ENCODE measurements at regions not wholly inside any gene's neighbourhood (a gene's known extent, or its start where the extent isn't known, plus 50 kb on each side); places are given as distances from the start of the nearest gene placed in this dataset.

DNA sequence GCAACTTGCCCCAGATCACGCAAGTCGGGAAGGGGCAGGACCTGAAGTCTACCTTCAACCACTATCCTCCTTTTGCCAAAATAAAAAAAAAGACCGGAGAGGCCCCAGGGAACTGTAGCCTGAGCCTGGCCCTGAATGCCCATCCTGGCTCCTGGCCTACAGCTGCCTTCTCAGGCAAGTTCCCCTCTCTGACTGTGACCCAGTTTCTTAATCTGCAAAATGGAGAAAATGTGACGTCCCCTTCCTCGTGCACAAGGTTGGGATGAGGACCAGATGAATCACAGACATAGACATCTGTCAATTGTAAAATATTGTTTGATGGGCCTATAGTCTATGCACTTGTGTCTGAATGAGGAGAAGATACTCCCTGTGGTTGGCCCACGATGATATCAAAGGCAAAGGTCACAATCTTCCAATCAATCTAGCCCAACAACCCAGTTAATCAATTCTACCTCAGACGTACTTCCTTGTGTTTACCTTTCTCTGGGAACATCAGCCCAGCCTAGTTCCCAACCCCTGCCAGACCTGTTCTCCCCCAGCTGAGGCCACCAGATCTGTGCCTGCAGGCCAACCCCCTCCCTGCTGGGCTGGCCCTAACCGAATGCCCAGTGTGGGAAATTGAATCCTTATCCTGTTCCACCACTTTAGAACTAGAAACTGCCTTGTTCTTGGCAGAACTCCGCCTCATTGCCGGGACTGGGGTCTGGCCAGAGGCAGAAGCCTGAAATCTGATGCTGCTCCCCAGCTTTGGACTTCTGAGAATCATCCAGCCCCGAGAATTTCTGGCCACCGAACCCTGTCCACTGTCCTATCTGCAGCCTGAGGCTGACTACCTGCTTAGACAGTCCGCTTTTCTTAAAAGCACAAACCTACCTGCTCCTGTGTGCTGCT is 101.8 kb upstream of the LIPC start:
- ATAC-seq, result peak; percentile 59

DNA sequence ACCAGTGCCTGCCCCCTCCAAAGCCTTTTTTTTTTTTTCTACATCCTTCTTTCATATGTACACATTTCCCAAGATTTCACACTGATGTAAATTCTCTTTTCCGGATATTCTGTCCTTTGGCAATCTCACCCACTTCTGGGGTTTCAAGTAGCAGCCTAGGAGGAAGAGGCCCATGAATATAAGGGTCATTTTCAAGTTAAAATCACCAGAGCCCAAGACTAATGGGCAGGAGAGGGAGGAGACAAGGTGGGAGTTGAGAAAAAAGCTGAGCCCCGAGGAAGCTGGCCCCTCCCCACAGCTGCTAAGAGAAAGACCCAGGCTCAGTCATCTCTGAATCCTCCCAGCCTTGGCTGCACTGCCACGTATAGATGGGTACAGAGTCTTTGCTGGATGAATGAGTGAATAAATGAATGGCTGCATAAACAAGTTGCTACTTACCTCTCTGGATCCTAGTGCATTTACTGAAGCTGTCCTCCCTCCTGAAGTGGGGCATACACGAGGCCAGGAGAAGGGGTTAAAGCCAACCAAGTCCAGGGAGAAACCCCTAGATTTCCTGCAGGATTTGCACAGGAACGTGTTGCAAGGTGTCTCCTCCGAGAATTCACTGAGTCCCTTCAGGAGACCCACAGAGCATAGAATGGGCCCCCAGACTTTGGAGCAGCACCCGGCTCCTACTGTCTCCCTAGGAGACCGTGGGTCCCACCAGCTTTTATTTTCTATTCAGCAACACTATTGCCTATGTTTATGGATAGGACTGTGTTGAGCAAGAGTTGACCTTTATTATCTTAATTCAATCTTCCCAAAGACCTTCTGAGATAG is 100.8 kb upstream of the LIPC start:
- ATAC-seq, result no peak

DNA sequence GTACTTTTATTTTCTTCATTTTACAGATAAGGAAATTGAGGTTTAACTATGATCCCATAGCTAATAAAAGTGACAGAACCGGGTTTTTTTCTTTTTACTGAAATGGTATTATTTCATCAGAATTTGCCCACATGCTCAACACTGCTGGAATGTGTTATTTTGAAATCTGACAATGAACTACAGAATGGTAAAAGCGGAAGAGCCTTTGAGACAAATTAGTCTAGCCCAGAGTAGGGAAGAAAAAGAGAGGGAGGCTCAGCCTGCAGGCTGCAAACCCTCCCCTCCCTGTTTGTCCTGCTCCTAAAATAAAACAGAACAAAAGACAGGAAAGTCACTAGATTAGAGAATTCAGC is 100.3 kb upstream of the LIPC start:
- no peak for ATAC-seq

DNA sequence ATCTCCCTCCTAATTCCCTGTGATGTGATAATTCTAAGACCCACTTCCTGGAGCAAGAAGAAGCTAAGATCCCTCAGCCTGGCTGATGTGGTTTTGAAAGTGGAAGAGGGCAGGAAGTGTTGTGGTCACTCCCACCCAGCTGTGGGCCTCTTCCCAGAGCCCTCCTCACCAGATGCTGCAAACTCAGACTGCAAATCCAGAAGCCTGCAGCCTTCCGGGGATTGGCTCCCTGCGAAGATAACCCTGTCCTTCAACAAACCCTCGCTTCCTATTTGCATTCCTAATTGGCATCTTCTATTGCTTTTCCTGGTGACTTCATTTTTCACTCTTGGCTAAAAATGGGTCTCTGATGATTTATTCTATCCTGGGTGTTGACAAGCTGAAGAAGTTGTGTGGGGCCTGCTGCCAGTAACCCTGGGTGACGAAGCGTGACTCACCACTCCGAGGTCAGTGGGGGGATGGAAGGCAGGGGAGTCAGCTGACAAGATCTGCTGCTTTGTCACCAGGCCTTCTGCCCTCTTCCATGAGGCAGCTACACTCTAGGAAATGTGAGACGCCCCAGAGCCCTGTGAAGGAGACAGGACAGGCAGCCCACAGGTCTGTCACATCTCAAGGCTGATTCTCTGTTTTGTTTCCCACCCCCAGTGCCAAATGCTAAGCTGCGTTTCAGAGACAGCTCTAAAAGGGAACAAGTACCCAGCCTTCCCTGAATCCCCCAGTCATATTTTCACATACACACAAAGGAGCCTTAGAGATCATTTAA is 99.7 kb upstream of the LIPC start:
- peak; percentile 96 for ATAC-seq

DNA sequence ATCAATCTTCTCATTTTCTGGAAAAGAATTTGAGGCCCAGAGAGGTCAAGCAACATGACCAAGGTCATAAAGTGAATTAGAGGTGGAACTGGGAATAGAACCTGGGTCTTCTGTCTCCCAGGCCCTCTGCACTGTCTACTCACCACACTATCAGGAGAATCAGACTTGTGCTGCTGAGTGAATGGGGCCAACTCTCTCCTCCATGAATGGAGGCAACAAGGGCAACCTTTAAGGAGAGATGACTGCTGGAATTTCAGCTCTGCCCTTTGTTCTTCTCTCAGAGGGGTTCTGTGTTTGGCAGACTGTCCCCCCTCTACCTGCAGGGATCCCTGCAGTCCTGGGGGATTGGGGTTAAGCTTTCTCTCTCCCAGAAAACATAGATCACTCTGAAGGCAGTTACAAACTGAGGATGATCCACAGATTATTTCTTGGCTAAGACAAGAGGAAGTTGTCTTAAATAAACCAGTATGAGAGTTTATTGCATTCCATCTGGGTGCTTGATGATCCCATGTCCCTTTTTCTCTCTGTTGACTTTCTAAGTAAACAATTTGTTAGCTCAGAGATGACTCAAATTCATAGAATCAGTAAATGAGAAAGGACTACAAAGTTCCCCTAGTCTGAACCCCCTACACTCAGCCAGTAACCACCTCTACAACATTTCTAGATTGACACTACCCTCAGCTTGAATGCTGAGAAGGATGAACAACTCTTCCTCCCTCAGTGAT is 99.0 kb upstream of the LIPC start:
- peak; percentile 39 for ATAC-seq

DNA sequence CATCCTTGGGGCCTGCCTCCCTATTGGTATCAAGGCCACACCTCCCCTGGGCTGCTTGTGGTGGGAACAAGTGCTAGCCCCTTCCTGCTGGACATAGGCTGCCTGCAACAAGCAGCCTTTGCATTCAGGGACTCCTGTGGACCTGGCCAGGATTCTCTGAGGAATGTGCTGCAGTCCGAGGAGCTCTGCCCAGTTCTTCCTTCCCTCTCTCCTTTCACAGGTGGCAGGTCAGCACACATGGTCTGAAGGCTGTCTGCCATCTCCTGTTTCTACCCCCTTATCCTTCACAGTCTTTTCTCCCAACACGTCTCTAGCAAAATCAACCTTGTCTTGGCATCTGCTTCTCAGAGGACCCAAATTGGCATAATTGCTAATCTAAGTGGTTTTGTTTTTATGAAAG is 97.0 kb upstream of the LIPC start:
- ATAC-seq, result no peak

DNA sequence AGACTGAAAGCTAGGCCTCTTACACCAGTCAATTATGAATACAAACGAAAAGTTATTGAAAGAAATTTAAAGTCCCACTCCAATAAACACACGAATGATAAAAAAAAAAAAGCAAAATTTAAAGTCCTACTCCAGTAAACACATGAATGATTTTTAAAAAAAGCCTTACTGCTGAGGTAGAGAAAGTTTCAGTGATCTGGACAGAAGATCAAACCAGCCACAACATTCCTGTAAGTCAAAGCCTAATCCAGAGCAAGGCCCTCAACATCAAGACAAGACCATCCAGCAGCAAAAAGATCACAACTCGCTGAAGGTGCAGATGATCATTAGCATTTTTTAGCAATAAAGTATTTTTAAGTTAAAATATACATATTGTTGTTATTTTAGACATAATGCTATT is 95.6 kb upstream of the LIPC start:
- ATAC-seq, result no peak

DNA sequence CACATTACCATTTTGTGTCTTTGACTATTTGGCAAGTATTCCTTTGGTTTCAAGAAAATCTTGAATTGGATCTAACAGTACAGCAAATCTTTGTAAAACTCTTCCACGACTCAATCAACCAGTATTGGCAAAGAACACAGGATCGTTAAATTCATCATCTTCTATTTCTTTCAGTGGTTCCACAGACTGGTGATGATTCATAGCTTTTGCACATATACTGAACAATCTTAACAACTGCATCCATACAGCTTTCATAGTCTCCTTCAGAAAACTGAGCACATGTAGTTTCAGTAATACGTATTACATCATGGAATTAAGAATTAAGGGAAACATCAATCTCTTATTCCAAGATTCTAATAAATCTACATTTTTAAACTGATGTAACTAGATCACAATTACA is 91.6 kb upstream of the LIPC start:
- no peak for ATAC-seq

DNA sequence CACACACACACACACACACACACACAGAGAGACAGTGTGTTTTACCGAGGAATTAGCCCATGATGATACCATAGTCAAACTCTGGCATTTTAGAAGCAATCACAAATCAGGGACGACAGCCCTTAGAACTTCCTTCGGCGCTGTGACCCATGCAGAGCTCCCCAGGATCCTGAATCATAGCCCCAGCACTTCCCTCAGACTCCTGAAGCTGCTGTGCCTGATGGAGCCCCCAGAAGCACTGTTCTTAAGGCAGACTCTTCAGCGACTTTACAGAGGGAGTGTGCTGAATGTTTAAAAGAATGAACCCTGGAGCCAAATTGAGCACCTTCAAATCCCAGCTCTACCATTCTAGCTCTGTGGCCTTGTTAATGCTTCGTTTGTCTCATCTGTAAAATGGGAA is 89.3 kb upstream of the LIPC start:
- no peak for ATAC-seq

DNA sequence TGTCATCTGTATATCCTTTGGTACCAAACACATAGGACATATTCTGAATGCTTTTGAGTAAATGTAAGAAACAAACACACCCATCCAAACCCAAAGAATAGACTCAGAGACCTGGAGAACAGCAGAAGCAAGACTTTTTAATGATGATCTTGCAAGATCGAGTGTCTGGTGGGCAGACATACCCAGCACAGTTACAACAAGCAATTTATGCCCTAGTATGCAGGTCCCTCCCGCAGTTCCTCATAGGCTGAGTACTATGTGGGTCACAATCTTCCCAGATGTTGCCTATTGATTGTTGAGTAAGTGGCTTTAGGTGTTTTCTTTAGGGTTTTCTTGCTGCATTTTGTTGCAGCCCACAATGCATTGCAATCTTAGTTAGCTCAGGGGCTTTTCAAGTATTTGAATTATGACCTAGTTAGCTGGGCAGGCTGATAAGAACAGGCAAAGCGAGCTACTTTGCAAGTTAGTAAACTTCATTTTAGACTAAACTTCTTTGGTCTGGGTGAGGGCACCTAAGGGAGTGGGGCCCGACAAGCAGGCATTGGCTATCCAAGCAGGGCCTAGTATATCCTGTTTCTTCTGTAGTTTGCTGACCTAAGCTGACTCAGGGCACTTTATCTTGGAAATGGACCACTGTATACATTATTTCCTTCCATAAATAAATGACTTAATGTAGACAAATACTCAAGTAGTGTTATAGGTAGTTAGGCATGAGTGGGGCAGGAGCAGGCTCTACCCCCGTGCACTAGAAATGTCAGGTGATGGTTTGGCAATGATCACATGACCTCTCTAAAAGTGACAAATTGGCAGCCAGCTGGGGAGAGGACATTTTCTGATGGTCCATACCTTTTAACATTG is 87.3 kb upstream of the LIPC start:
- ATAC-seq, result no peak

DNA sequence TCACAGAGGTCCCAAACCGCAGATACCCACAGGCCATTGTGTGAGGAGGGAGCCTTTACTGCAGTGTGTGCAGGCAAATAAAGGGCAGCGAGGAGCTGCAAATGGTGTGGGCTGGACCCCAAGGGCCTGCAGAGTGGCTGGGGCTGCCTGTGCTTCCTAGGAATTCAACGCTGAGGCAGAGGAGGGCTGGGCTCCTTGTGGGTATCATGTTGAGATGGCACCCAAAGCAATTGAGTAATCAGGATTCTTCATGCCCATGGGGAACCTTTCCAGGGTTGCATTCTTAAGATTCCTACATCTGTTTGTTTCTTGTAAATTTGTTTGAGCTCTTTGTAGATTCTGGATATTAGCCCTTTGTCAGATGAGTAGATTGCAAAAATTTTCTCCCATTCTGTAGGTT is 85.4 kb upstream of the LIPC start:
- ATAC-seq, result no peak

DNA sequence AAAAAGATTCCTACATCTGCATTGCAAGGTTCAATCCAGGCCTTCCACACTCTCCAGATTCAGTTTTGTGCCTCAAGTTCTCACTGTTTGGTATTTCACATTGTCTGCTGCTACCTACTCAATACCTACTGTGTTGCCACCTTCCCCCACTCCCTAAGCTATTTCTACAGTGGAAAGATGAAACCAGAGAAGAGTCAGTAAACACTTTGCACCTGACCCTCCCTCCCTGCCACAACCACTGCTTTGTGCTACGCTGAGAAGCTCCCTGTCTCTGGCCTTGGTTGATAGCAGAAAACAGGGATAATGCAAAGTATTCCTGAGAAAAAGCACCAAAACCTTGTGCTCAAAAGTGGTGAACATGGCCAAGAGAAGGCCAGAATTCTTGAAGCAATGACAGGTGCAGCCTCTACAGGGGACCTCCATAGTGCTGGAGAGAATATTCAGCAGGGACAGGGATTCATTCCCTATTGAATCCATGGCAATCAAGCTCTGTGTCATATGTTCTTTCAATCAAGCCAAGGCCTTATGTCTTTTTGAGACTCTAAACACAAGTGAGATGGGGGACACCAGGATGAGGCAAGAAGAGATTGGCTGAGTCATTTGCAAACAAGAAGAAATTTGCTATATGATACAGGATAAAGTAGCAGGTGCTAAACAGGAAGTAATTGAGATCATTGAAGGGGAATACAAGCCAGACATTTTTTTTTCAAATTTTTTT is 83.5 kb upstream of the LIPC start:
- no peak for ATAC-seq

DNA sequence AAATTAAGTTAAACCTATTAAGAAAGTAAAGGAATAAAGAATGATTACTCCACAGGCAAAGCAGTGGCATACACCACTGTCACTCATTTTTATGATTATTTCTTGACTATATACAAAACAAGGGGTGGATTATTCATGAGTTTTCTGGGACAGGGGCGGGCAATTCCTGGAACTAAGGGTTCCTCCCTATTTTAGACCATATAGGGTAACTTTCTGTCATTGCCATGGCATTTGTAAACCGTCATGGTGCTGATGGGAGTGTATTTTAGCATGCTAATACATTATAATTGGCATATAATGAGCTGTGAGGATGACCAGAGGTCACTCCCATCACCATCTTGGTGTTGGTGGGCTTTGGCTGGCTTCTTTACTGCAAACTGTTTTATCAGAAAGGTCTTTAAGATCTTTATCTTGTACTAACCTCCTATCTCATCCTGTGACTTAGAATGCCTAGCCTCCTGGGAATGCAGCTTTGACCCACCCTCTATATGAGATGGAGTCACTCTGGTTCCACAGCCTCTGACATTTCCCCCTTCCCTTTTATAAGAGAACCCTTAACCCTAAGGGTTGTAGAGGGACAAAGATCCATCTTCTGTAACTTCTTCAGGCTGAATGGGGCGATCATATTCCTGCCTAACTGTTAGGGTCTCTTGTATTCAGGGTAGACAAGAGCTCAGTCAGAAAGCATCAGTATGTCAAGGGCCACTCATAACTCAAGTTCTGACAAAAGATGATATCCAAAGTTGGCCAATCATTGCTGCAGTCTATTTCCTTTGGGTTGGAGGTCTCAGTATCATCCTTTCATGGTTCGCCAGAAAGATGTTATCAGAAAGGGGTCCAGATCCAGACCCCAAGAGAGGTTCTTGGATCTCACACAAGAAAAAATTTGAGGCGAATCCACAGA is 79.5 kb upstream of the LIPC start:
- ATAC-seq, result no peak

DNA sequence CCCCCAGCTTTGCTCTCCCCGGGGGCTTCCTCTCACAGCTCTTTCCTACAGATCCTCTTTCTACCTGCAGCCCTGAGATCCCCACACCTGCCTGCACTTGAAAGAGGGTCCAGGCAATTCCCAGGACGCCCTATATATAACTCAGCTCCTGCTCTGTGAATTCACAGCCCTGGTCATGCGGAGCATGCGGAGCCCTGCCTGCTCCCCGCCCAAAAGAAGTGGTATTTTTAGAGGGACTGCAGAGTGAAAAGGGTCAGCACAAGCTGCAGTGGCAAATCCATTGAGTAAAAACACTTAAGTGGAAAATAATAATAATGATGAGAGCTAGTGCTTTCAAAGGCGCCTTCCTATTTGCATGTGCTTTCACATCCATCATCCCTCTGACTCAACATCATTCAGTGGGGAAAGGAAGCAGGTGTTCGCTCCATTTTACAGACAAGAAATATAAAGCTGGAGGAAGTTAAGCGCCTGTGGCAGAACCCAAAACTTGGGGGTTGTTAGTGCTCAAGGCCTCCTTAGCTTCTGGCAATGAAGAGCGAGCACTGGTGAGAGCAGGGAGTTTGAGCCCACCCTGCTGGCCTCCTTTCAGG is 76.3 kb upstream of the LIPC start:
- ATAC-seq, result no peak

DNA sequence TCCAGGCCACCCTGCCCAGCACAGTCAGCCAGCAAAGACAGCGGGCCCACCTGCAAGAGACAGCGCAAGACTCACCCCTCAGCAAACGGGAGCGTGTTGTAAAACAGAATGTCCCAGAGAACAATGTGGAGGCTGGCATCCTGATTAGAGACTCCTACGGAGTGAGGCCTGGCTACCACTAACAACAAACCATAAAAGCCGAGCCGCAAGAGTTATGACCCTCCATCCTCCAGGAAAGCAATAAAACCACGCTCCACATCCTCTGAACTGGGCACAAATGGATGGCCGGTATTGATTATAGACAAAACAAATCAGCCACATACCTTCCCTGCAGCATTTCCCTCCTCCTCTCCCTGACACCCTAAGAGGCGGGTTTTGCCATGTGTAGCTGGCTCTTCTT is 75.8 kb upstream of the LIPC start:
- no peak for ATAC-seq

DNA sequence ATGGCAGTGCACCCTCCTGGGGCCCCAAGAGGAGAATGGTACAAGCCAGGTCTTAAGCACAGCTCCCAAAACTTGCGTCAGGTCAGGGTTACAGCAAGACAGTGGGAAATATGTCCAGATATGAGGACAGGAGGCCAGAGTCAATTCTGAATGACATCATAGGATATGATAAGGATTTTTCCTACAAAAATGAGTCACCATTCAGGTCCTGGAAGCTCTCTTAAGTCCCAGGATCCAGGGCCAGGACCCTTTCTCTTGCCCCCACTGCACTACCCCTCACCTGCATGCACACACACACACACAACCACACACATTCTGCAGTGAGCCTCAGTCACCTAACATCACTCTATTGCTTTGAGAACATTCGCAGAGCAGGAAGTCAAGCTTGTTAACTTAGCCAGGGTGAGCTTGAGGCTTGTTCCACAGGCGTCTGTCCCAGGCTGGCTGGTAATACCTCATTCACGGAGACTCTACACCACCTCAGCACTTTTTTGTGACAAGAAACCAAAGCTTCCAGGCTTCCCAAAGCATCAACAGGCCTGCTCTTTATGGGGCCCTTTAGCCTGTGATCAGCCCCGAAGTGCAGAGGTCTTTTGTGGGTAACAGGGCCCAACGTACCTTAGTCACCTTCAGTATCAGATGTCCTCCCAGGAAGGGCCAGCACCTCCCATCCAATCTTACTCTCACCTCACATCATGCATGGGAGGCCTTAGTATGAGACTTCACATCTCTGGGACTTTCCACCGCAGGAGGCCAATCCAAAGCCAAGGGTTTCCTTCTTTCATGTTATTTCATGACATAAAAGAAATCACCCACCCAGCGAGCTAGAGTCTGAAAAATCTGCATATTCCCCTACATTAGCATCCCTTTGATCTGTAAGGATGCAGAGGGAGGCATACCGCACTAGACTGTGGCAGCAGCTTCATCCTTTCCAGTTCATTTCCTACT is 74.0 kb upstream of the LIPC start:
- ATAC-seq, result no peak

DNA sequence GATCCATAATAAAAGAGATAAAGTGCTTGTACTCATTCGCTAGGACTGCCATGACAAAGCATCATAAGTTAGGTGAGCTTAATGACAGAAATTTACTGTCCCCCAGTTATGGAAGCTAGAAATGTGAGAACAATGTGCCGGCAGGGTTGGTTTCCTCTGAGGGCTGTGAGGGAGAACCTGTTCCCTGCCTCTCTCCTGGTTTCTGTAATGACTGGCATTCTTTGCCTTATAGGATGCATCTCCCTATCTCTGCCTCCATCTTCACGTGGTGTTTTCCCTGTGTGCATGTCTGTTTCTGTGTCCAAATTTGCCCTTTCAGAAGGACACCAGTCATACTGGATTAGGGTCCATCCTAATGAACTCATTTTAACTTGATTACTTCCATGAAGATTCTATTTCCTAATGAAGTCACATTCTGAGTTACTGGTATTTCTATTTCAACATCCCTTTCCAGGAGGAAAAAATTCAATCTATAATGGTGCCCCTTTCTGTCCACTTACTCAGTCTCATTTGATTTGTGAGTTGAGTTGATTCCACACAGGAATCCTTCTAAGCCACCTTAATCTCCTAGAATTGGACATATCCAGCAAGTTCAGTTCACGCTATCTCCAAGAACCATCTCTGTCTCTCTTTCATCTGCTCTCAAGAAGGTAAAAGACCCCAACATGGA is 71.2 kb upstream of the LIPC start:
- ATAC-seq, result no peak
